Esophagus muscularis mucosa (tissue), 4 donors: ENCODE measurements at regions not wholly inside any gene's neighbourhood (a gene's known extent, or its start where the extent isn't known, plus 50 kb on each side); places are given as distances from the start of the nearest gene placed in this dataset.

Source experiments
- CTCF ChIP-seq, 3 experiments: fragments of 200-600 bp in 2 of 3; fragments of 450-650 bp in 1 of 3; sonication (generic) in 2 of 3; IDR thresholded peaks; one replicate each; pipeline ENCODE4 v1.5.1; 2017 to 2019; ENCODE audit warnings: antibody characterized with exemption in 3 of 3, mild to moderate bottlenecking in 2 of 3, moderate library complexity in 1 of 3
- EP300 ChIP-seq: sonication (generic); formaldehyde crosslinking; IDR thresholded peaks from one replicate; pipeline ENCODE4 v1.6.1; 2017; ENCODE audit warnings: antibody characterized with exemption
- POLR2A ChIP-seq: fragments of 450-650 bp; IDR thresholded peaks from one replicate; pipeline ENCODE4 v1.6.1; 2017; ENCODE audit warnings: antibody characterized with exemption, moderate library complexity, mild to moderate bottlenecking, low read depth

DNA sequence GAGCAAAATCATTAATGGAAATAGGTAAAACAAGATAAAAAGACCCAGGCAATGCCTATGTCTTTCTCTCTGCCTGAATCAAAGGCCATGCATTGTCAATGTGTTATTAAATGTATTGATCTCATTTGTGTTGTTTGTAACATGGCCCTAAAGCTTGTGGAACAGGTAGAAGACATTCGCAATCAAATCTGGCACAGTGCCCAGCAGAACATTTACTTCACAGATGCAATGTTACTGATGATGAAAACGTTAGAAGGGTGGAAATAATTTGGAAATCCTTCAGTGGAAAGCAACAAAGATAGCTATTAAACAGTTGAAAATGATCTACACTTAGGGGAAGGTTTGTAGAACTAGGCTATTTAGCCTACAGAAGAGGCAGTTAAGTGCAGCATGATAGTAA is 368.2 kb downstream of the EPHA4 start:
- TF ChIP-seq CTCF (IDR thresholded peaks at IDR 0.05) (no peak), POLR2A (no peak), EP300 (no peak)
